Neural cell (in vitro differentiated cells): ENCODE measurements at regions not wholly inside any gene's neighbourhood (a gene's known extent, or its start where the extent isn't known, plus 50 kb on each side); places are given as distances from the start of the nearest gene placed in this dataset.

Experiments used
- H2AFZ ChIP-seq: fragments of 200-600, 300-800 bp; sonication (generic), shearing (Covaris generic); 2 replicates; pipeline ENCODE4 v1.6.0; 2014; ENCODE audit warnings: low read depth, mild to moderate bottlenecking, antibody characterized with exemption, low read length, moderate library complexity
- H3F3A ChIP-seq: fragments of 200-600 bp; shearing (Covaris generic); 2 replicates; pipeline ENCODE4 v1.6.1; 2016; ENCODE audit warnings: mild to moderate bottlenecking, moderate library complexity, mixed read lengths, antibody characterized with exemption, low read length; ENCODE audit not compliant: insufficient read depth, poor library complexity, severe bottlenecking
- H3K27ac ChIP-seq: fragments of 200-600, 300-800 bp; sonication (generic), shearing (Covaris generic); 2 replicates; pipeline ENCODE4 v1.5.1; 2014; ENCODE audit warnings: mild to moderate bottlenecking, low read length, moderate library complexity
- H3K27me3 ChIP-seq: fragments of 300-800, 200-600 bp; sonication (generic), shearing (Covaris generic); 2 replicates; pipeline ENCODE4 v1.6.0; 2014; ENCODE audit warnings: mild to moderate bottlenecking, low read depth, low read length, moderate library complexity; ENCODE audit not compliant: insufficient read depth
- H3K36me3 ChIP-seq: fragments of 300-800, 200-600 bp; sonication (generic), shearing (Covaris generic); 2 replicates; pipeline ENCODE4 v1.5.1; 2014; ENCODE audit warnings: mild to moderate bottlenecking, antibody characterized with exemption, low read length, moderate library complexity; ENCODE audit not compliant: insufficient read depth
- H3K4me2 ChIP-seq: fragments of 300-800, 200-600 bp; sonication (generic), shearing (Covaris generic); 2 replicates; pipeline ENCODE4 v1.6.0; 2014; ENCODE audit warnings: mild to moderate bottlenecking, low read length
- H3K4me3 ChIP-seq: fragments of 300-800, 200-600 bp; sonication (generic), shearing (Covaris generic); 2 replicates; pipeline ENCODE4 v1.5.1; 2014; ENCODE audit warnings: mild to moderate bottlenecking, low read length, moderate library complexity
- H3K79me2 ChIP-seq: fragments of 200-600 bp; shearing (Covaris generic); replicated peaks from 2 replicates; pipeline ENCODE4 v1.6.0; 2014; ENCODE audit warnings: mild to moderate bottlenecking, low read length, moderate library complexity; ENCODE audit not compliant: insufficient read depth
- H3K9ac ChIP-seq: fragments of 300-800, 200-600 bp; sonication (generic), shearing (Covaris generic); 2 replicates; pipeline ENCODE4 v1.6.1; 2016; ENCODE audit warnings: mild to moderate bottlenecking, low read length, mixed read lengths
- H3K9me2 ChIP-seq: fragments of 200-600 bp; shearing (Covaris generic); 2 replicates; pipeline ENCODE4 v1.6.1; 2016; ENCODE audit warnings: mild to moderate bottlenecking, low read length, mixed read lengths; ENCODE audit not compliant: insufficient read depth
- H3K9me3 ChIP-seq: fragments of 200-600, 300-800 bp; sonication (generic), shearing (Covaris generic); 2 replicates; pipeline ENCODE4 v1.6.1; 2016; ENCODE audit warnings: mild to moderate bottlenecking, mixed run types, low read length, moderate library complexity, mixed read lengths
- H4K20me1 ChIP-seq: fragments of 200-600 bp; shearing (Covaris generic); 2 replicates; pipeline ENCODE4 v1.6.1; 2016; ENCODE audit warnings: mild to moderate bottlenecking, mixed run types; ENCODE audit not compliant: insufficient read depth
- CTCF ChIP-seq: fragments of 450-650 bp; IDR thresholded peaks from 2 replicates; pipeline ENCODE4 v1.5.1; 2014; ENCODE audit warnings: antibody characterized with exemption, mild to moderate bottlenecking, moderate library complexity; ENCODE audit not compliant: poor library complexity, severe bottlenecking
- EP300 ChIP-seq: fragments of 450-650 bp; conservative IDR thresholded peaks from 2 replicates; pipeline ENCODE4 v1.6.1; 2014; ENCODE audit warnings: antibody characterized with exemption, mild to moderate bottlenecking, moderate library complexity; ENCODE audit not compliant: poor library complexity, severe bottlenecking
- EZH2 ChIP-seq: fragments of 200-600, 300-800 bp; shearing (Covaris generic), sonication (generic); IDR thresholded peaks from 2 replicates; pipeline ENCODE4 v1.6.1; 2014; ENCODE audit warnings: antibody characterized with exemption, low read length, borderline replicate concordance, mild to moderate bottlenecking; ENCODE audit not compliant: insufficient read depth, poor library complexity, severe bottlenecking
- MXI1 ChIP-seq: fragments of 450-650 bp; conservative IDR thresholded peaks from 2 replicates; pipeline ENCODE4 v1.6.1; 2014; ENCODE audit warnings: antibody characterized with exemption, mild to moderate bottlenecking; ENCODE audit not compliant: poor library complexity, severe bottlenecking
- POLR2AphosphoS5 ChIP-seq: IDR thresholded peaks from 2 replicates; pipeline ENCODE4 v1.6.1; 2012
- RAD21 ChIP-seq: fragments of 450-650 bp; conservative IDR thresholded peaks from 2 replicates; pipeline ENCODE4 v1.6.1; 2014; ENCODE audit warnings: antibody characterized with exemption, mild to moderate bottlenecking, moderate library complexity
- REST ChIP-seq: IDR thresholded peaks from 2 replicates; pipeline ENCODE4 v1.6.1; 2012; ENCODE audit warnings: borderline replicate concordance
- SMC3 ChIP-seq: fragments of 450-650 bp; conservative IDR thresholded peaks from 2 replicates; pipeline ENCODE4 v1.6.1; 2014; ENCODE audit warnings: antibody characterized with exemption, mild to moderate bottlenecking, moderate library complexity; ENCODE audit not compliant: poor library complexity
- TAF1 ChIP-seq: IDR thresholded peaks from 2 replicates; pipeline ENCODE4 v1.6.1; 2012; ENCODE audit warnings: low read depth

DNA sequence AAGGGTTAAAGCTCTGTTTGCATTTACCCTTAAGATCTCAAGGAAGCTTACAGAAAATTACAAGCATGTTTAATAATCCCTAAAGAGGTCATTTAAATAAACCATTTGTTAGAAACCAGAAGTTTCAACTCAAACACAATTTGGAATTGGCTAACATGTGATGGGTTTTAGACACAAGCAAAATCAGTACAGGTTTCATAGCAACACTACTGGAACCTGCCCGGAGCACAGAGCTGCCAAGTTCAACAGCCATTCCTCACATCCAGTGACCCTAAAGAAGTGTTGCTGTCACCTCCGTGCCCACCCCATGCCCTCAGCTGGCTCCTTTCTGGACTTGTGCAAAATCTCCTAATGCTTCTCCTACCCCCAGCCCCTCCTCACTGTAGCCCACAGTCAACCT lies 338.8 kb upstream of the AUTS2 start:
- Histone ChIP-seq H3K9ac (no peak overlapping the region), H3K4me2 (no peak overlapping the region), H3K27me3 (no peaks in the 10 kb centered on the region), H2AFZ (no peak overlapping the region), H3K36me3 (no peaks in the 10 kb centered on the region), H3K4me3 (no peak overlapping the region), H3F3A (no peaks in the 10 kb centered on the region), H3K9me2 (no peaks in the 10 kb centered on the region), H3K9me3 (no peaks in the 10 kb centered on the region), H3K79me2 (no peaks in the 10 kb centered on the region), H4K20me1 (no peaks in the 10 kb centered on the region), H3K27ac (no peak overlapping the region)
- TF ChIP-seq EZH2 = no peak
- no peak for TF ChIP-seq TAF1
- no peak for TF ChIP-seq CTCF
- TF ChIP-seq POLR2AphosphoS5 = no peak
- TF ChIP-seq REST = no peak

GRCh38 chr7:69260023-69260422 lies 338.3 kb upstream of the AUTS2 start:
- H3F3A ChIP-seq = no peaks in the 10 kb centered on the region
- H3K27ac ChIP-seq = no peak overlapping the region
- H3K9me3 ChIP-seq = no peaks in the 10 kb centered on the region
- H4K20me1 ChIP-seq = no peaks in the 10 kb centered on the region
- no peak overlapping the region for H2AFZ ChIP-seq
- no peak overlapping the region for H3K4me3 ChIP-seq
- no peak overlapping the region for H3K4me2 ChIP-seq
- no peaks in the 10 kb centered on the region for H3K79me2 ChIP-seq
- no peaks in the 10 kb centered on the region for H3K36me3 ChIP-seq
- no peak overlapping the region for H3K9ac ChIP-seq
- no peaks in the 10 kb centered on the region for H3K27me3 ChIP-seq
- TF ChIP-seq RAD21 = no peak
- TF ChIP-seq REST = no peak
- TF ChIP-seq EP300 = no peak
- TF ChIP-seq EZH2 = no peak
- no peak for TF ChIP-seq TAF1
- no peak for TF ChIP-seq SMC3
- no peak for TF ChIP-seq MXI1
- no peak for TF ChIP-seq POLR2AphosphoS5
- TF ChIP-seq CTCF = no peak
- H3K9me2 ChIP-seq = no peaks in the 10 kb centered on the region
